SK-N-SH treated with all-trans-retinoic acid at 6 μM for 48 hours (cell line): ENCODE measurements at regions not wholly inside any gene's neighbourhood (a gene's known extent, or its start where the extent isn't known, plus 50 kb on each side); places are given as distances from the start of the nearest gene placed in this dataset.

ENCODE experiments used
- CSDC2 ChIP-seq: fragments of 250-450 bp; sonication (Bioruptor Pico); IDR thresholded peaks from 2 replicates; pipeline ENCODE4 v1.5.0; 2020; ENCODE audit warnings: mild to moderate bottlenecking, moderate library complexity
- CSRNP3 ChIP-seq: fragments of 250-450 bp; sonication (Bioruptor Pico); IDR thresholded peaks from 2 replicates; pipeline ENCODE4 v1.5.1; 2021; ENCODE audit warnings: mild to moderate bottlenecking, moderate library complexity
- GLIS3 ChIP-seq: fragments of 250-450 bp; sonication (Bioruptor Pico); IDR thresholded peaks from 2 replicates; pipeline ENCODE4 v1.5.0; 2020; ENCODE audit warnings: mild to moderate bottlenecking, moderate library complexity
- PATZ1 ChIP-seq: fragments of 250-450 bp; sonication (Bioruptor Pico); IDR thresholded peaks from 2 replicates; pipeline ENCODE4 v1.8.0; 2020; ENCODE audit warnings: mild to moderate bottlenecking, moderate library complexity, borderline replicate concordance
- PPARA ChIP-seq: fragments of 250-450 bp; sonication (Bioruptor Pico); IDR thresholded peaks from 2 replicates; pipeline ENCODE4 v1.5.0; 2020; ENCODE audit warnings: mild to moderate bottlenecking, borderline replicate concordance
- RARB ChIP-seq: fragments of 250-450 bp; sonication (Bioruptor Pico); IDR thresholded peaks from 2 replicates; pipeline ENCODE4 v1.8.0; 2021; ENCODE audit warnings: mild to moderate bottlenecking, moderate library complexity
- SNAI2 ChIP-seq: fragments of 250-450 bp; sonication (Bioruptor Pico); IDR thresholded peaks from 2 replicates; pipeline ENCODE4 v1.5.0; 2020; ENCODE audit warnings: mild to moderate bottlenecking, moderate library complexity
- TOX ChIP-seq: fragments of 250-450 bp; sonication (Bioruptor Pico); IDR thresholded peaks from 2 replicates; pipeline ENCODE4 v1.8.0; 2021; ENCODE audit warnings: mild to moderate bottlenecking, moderate library complexity, borderline replicate concordance
- TSHZ2 ChIP-seq: fragments of 250-450 bp; sonication (Bioruptor Pico); IDR thresholded peaks from 2 replicates; pipeline ENCODE4 v1.5.0; 2020; ENCODE audit warnings: mild to moderate bottlenecking, moderate library complexity
- ZFP3 ChIP-seq: fragments of 250-450 bp; sonication (Bioruptor Pico); IDR thresholded peaks from 2 replicates; pipeline ENCODE4 v1.5.0; 2020; ENCODE audit warnings: mild to moderate bottlenecking, moderate library complexity
- ZFP30 ChIP-seq: fragments of 450-650 bp; formaldehyde crosslinking; IDR thresholded peaks from 2 replicates; pipeline ENCODE4 v1.5.0; 2022; ENCODE audit warnings: mild to moderate bottlenecking, moderate library complexity
- ZNF565 ChIP-seq: fragments of 450-650 bp; formaldehyde crosslinking; conservative IDR thresholded peaks from 2 replicates; pipeline ENCODE4 v1.5.0; 2020; ENCODE audit warnings: low read depth, mild to moderate bottlenecking, moderate library complexity
- TF ChIP-seq, protein P1 (sequence below): fragments of 250-450 bp; sonication (Bioruptor Pico); IDR thresholded peaks from 2 replicates; pipeline ENCODE4 v1.8.0; 2021; ENCODE audit warnings: low read depth, mild to moderate bottlenecking, moderate library complexity, borderline replicate concordance

GRCh38 chr12:28954333-28954732, 194.7 kb upstream of the FAR2 start:
- no peak for TF ChIP-seq ZNF565 (CRISPR knock-in tag)
- no peak for TF ChIP-seq CSRNP3 (CRISPR knock-in tag)
- no peak for TF ChIP-seq SNAI2 (CRISPR knock-in tag)
- no peak for TF ChIP-seq TOX (CRISPR knock-in tag)
- TF ChIP-seq ZFP30 (CRISPR knock-in tag), result no peak
- TF ChIP-seq, protein P1, sequence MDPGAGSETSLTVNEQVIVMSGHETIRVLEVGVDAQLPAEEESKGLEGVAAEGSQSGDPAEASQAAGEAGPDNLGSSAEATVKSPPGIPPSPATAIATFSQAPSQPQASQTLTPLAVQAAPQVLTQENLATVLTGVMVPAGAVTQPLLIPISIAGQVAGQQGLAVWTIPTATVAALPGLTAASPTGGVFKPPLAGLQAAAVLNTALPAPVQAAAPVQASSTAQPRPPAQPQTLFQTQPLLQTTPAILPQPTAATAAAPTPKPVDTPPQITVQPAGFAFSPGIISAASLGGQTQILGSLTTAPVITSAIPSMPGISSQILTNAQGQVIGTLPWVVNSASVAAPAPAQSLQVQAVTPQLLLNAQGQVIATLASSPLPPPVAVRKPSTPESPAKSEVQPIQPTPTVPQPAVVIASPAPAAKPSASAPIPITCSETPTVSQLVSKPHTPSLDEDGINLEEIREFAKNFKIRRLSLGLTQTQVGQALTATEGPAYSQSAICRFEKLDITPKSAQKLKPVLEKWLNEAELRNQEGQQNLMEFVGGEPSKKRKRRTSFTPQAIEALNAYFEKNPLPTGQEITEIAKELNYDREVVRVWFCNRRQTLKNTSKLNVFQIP (CRISPR knock-in tag), result no peak
- TF ChIP-seq PATZ1 (CRISPR knock-in tag), result no peak
- no peak for TF ChIP-seq RARB (CRISPR knock-in tag)
- TF ChIP-seq TSHZ2 (CRISPR knock-in tag), result no peak
- TF ChIP-seq CSDC2 (CRISPR knock-in tag), result no peak
- no peak for TF ChIP-seq PPARA (CRISPR knock-in tag)
- no peak for TF ChIP-seq GLIS3
- TF ChIP-seq ZFP3, result no peak
